WTC11 (cell line): ENCODE measurements at regions not wholly inside any gene's neighbourhood (a gene's known extent, or its start where the extent isn't known, plus 50 kb on each side); places are given as distances from the start of the nearest gene placed in this dataset.

ENCODE experiments used
- ATAC-seq: fragments of 200-7000 bp; cut with Tn5 transposase; 2 replicates; pipeline ENCODE4 v1.10.0; 2021; ENCODE audit warnings: mild to moderate bottlenecking, moderate library complexity
- CTCF ChIA-PET: fragments of 300-600 bp; sonication (Branson Sonifier 250); formaldehyde crosslinking; loops from one replicate; lab custom pipeline; 2021; ENCODE audit warnings: antibody characterized with exemption; lab: Charles Lee
- POLR2A ChIA-PET: fragments of 350-600 bp; sonication (Branson Sonifier 250); formaldehyde crosslinking; loops from one replicate; lab custom pipeline; 2021; ENCODE audit warnings: antibody characterized with exemption; lab: Charles Lee
- DNase-seq: peaks from one replicate; pipeline ENCODE4 v3.0.0; 2021; ENCODE audit warnings: low spot score
- H3K27ac Mint-ChIP-seq: 2 replicates; pipeline ENCODE4 v1.8.0; 2021; ENCODE audit warnings: mixed read lengths
- H3K27me3 Mint-ChIP-seq: 2 replicates; pipeline ENCODE4 v1.8.0; 2021; ENCODE audit warnings: low read depth, mild to moderate bottlenecking, moderate library complexity, mixed read lengths
- H3K36me3 Mint-ChIP-seq: 2 replicates; pipeline ENCODE4 v1.8.0; 2021; ENCODE audit warnings: mixed read lengths
- H3K4me1 Mint-ChIP-seq: 2 replicates; pipeline ENCODE4 v1.8.0; 2022; ENCODE audit warnings: mixed read lengths
- H3K4me3 Mint-ChIP-seq: 2 replicates; pipeline ENCODE4 v1.8.0; 2021; ENCODE audit warnings: mild to moderate bottlenecking, moderate library complexity, mixed read lengths
- H3K9me3 Mint-ChIP-seq: 2 replicates; pipeline ENCODE4 v1.8.0; 2021; ENCODE audit warnings: mixed read lengths
- CREM ChIP-seq: sonication (generic); formaldehyde crosslinking; IDR thresholded peaks from 2 replicates; pipeline ENCODE4 v1.8.1; 2022; ENCODE audit warnings: mild to moderate bottlenecking, missing genetic modification reagents, moderate library complexity
- ESRRA ChIP-seq: sonication (generic); formaldehyde crosslinking; IDR thresholded peaks from 2 replicates; pipeline ENCODE4 v1.8.1; 2022; ENCODE audit warnings: mild to moderate bottlenecking, missing genetic modification reagents, borderline replicate concordance
- MYBL2 ChIP-seq: sonication (generic); formaldehyde crosslinking; IDR thresholded peaks from 2 replicates; pipeline ENCODE4 v1.8.1; 2023; ENCODE audit warnings: mild to moderate bottlenecking, moderate library complexity, missing genetic modification reagents
- NFYB ChIP-seq: sonication (generic); formaldehyde crosslinking; conservative IDR thresholded peaks from 2 replicates; pipeline ENCODE4 v1.8.0; 2022; ENCODE audit warnings: low read depth, missing genetic modification reagents
- PRRX2 ChIP-seq: fragments of 250-450 bp; sonication (Bioruptor Pico); IDR thresholded peaks from 2 replicates; pipeline ENCODE4 v1.8.0; 2021; ENCODE audit warnings: mild to moderate bottlenecking
- SOX15 ChIP-seq: fragments of 250-450 bp; sonication (Bioruptor Pico); IDR thresholded peaks from 2 replicates; pipeline ENCODE4 v1.9.0; 2021; ENCODE audit warnings: mild to moderate bottlenecking
- SP1 ChIP-seq: sonication (generic); formaldehyde crosslinking; conservative IDR thresholded peaks from 2 replicates; pipeline ENCODE4 v1.8.1; 2022; ENCODE audit warnings: missing genetic modification reagents
- ZMAT4 ChIP-seq: fragments of 250-450 bp; sonication (Bioruptor Pico); IDR thresholded peaks from 2 replicates; pipeline ENCODE4 v1.9.0; 2021; ENCODE audit warnings: mild to moderate bottlenecking
- ZNF121 ChIP-seq: sonication (generic); formaldehyde crosslinking; IDR thresholded peaks from 2 replicates; pipeline ENCODE4 v1.8.0; 2023; ENCODE audit warnings: missing genetic modification reagents
- ZNF219 ChIP-seq: sonication (generic); formaldehyde crosslinking; IDR thresholded peaks from 2 replicates; pipeline ENCODE4 v1.8.0; 2023; ENCODE audit warnings: missing genetic modification reagents, mild to moderate bottlenecking, borderline replicate concordance
- ZNF317 ChIP-seq: sonication (generic); formaldehyde crosslinking; IDR thresholded peaks from 2 replicates; pipeline ENCODE4 v1.8.1; 2023; ENCODE audit warnings: low read depth, mild to moderate bottlenecking, moderate library complexity, missing genetic modification reagents, borderline replicate concordance
- ZNF396 ChIP-seq: fragments of 250-450 bp; sonication (Bioruptor Pico); IDR thresholded peaks from 2 replicates; pipeline ENCODE4 v1.8.0; 2021; ENCODE audit warnings: mild to moderate bottlenecking, moderate library complexity, borderline replicate concordance
- ZNF416 ChIP-seq: fragments of 250-450 bp; sonication (Bioruptor Pico); IDR thresholded peaks from 2 replicates; pipeline ENCODE4 v1.9.0; 2021; ENCODE audit warnings: mild to moderate bottlenecking, inconsistent platforms
- TF ChIP-seq, protein P1 (sequence below): sonication (generic); formaldehyde crosslinking; IDR thresholded peaks from 2 replicates; pipeline ENCODE4 v1.8.1; 2023; ENCODE audit warnings: mild to moderate bottlenecking, missing genetic modification reagents, moderate library complexity
- TF ChIP-seq, protein P2 (sequence below): sonication (generic); formaldehyde crosslinking; IDR thresholded peaks from 2 replicates; pipeline ENCODE4 v1.8.0; 2022; ENCODE audit warnings: mild to moderate bottlenecking, missing genetic modification reagents
- TF ChIP-seq, protein P3 (sequence below): sonication (generic); formaldehyde crosslinking; conservative IDR thresholded peaks from 2 replicates; pipeline ENCODE4 v1.8.1; 2022; ENCODE audit warnings: mild to moderate bottlenecking, missing genetic modification reagents
- TF ChIP-seq, protein P4 (sequence below): sonication (generic); formaldehyde crosslinking; IDR thresholded peaks from 2 replicates; pipeline ENCODE4 v1.8.1; 2022; ENCODE audit warnings: low read depth, missing genetic modification reagents, borderline replicate concordance
- TF ChIP-seq, protein P5 (sequence below): fragments of 200-600 bp; IDR thresholded peaks from 2 replicates; pipeline ENCODE4 v1.8.0; 2022; ENCODE audit warnings: antibody characterized with exemption
- TF ChIP-seq, protein P6 (sequence below): sonication (generic); formaldehyde crosslinking; IDR thresholded peaks from 2 replicates; pipeline ENCODE4 v1.8.0; 2022; ENCODE audit warnings: mild to moderate bottlenecking, missing genetic modification reagents

DNA sequence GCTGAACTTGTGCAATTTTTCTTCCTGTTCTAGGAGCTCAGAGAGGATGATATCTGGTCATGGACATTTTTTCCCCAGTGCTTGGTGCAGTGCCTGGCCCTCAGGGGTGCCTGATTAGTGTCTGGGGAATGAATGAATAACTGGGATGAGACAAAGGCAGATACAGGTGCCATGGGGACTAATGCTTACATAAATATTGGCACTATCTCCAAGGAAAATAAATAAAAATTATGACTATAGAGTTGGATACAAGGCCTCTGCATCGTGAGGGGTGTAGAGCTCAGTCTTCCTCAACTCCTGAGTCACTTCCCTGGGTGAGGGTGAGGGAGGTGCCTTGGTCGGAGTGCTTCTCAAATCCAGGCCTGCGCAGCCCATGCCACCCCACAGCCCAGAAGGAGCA, 188.6 kb downstream of the KCNA5 start (continued):
- TF ChIP-seq PRRX2 (CRISPR knock-in tag), result no peak

DNA sequence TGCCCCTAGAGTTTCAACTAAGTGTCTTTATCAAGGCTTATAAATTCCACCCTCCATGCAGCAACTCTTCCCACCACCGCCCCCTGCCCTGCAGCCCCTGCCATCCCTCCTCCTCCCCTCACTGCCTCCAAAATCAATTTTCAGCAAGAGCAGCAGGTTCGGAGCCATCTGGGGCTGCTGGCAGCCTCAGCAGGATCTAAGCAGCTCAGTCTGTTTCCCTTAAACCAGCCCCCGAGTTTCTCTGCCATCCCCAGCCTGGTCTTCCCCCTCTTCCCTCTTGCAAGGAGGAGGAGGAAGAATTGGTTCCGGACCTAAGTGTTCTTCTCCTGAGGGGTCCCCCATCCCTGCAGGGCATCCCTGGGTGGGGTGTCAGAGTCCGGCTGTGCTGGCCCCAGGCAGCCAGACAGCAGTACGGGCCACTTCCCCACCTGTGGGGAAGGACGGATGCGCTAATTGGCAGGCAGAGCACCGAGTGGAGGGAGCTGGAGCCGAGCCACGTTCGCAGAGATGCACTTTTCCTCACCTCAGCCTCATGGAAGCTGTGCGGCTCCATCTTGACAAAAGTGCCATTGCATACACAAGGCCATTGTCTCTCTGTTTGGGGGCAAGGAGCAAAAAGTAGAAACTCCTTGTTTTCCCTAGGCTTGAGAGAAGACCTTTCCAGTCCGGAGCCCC, 189.3 kb downstream of the KCNA5 start:
- ATAC-seq, result no peak
- no peak overlapping the region for H3K27ac Mint-ChIP-seq
- peaks cover 15% of the 10 kb centered on the region for H3K27me3 Mint-ChIP-seq
- POLR2A ChIA-PET, result no interaction called here
- H3K9me3 Mint-ChIP-seq, result peaks cover 20% of the 10 kb centered on the region
- H3K4me3 Mint-ChIP-seq, result no peak overlapping the region
- CTCF ChIA-PET, result interaction anchor here (1.7 kb wide), 1 partner anchor 195 kb away, joined by 5 read pairs; no protein-coding TSS in a partner anchor
- H3K4me1 Mint-ChIP-seq, result no peaks in the 10 kb centered on the region
- TF ChIP-seq ZNF317 (CRISPR knock-in tag) (no peak), NFYB (CRISPR knock-in tag) (no peak), ZNF416 (CRISPR knock-in tag) (no peak), ZNF121 (CRISPR knock-in tag) (no peak), ZNF396 (CRISPR knock-in tag) (no peak), MYBL2 (no peak), CREM (CRISPR knock-in tag) (no peak), ESRRA (CRISPR knock-in tag) (no peak), SOX15 (no peak), ZNF219 (CRISPR knock-in tag) (no peak), ZMAT4 (CRISPR knock-in tag) (no peak), SP1 (CRISPR knock-in tag) (no peak)
- TF ChIP-seq, protein P1, sequence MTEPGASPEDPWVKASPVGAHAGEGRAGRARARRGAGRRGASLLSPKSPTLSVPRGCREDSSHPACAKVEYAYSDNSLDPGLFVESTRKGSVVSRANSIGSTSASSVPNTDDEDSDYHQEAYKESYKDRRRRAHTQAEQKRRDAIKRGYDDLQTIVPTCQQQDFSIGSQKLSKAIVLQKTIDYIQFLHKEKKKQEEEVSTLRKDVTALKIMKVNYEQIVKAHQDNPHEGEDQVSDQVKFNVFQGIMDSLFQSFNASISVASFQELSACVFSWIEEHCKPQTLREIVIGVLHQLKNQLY (CRISPR knock-in tag), result no peak
- TF ChIP-seq, protein P2, sequence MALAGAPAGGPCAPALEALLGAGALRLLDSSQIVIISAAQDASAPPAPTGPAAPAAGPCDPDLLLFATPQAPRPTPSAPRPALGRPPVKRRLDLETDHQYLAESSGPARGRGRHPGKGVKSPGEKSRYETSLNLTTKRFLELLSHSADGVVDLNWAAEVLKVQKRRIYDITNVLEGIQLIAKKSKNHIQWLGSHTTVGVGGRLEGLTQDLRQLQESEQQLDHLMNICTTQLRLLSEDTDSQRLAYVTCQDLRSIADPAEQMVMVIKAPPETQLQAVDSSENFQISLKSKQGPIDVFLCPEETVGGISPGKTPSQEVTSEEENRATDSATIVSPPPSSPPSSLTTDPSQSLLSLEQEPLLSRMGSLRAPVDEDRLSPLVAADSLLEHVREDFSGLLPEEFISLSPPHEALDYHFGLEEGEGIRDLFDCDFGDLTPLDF, result no peak
- TF ChIP-seq, protein P3, sequence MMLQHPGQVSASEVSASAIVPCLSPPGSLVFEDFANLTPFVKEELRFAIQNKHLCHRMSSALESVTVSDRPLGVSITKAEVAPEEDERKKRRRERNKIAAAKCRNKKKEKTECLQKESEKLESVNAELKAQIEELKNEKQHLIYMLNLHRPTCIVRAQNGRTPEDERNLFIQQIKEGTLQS (CRISPR knock-in tag), result no peak
- TF ChIP-seq, protein P4, sequence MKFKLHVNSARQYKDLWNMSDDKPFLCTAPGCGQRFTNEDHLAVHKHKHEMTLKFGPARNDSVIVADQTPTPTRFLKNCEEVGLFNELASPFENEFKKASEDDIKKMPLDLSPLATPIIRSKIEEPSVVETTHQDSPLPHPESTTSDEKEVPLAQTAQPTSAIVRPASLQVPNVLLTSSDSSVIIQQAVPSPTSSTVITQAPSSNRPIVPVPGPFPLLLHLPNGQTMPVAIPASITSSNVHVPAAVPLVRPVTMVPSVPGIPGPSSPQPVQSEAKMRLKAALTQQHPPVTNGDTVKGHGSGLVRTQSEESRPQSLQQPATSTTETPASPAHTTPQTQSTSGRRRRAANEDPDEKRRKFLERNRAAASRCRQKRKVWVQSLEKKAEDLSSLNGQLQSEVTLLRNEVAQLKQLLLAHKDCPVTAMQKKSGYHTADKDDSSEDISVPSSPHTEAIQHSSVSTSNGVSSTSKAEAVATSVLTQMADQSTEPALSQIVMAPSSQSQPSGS (CRISPR knock-in tag), result no peak
- TF ChIP-seq, protein P5, sequence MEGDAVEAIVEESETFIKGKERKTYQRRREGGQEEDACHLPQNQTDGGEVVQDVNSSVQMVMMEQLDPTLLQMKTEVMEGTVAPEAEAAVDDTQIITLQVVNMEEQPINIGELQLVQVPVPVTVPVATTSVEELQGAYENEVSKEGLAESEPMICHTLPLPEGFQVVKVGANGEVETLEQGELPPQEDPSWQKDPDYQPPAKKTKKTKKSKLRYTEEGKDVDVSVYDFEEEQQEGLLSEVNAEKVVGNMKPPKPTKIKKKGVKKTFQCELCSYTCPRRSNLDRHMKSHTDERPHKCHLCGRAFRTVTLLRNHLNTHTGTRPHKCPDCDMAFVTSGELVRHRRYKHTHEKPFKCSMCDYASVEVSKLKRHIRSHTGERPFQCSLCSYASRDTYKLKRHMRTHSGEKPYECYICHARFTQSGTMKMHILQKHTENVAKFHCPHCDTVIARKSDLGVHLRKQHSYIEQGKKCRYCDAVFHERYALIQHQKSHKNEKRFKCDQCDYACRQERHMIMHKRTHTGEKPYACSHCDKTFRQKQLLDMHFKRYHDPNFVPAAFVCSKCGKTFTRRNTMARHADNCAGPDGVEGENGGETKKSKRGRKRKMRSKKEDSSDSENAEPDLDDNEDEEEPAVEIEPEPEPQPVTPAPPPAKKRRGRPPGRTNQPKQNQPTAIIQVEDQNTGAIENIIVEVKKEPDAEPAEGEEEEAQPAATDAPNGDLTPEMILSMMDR, result no peak
- TF ChIP-seq, protein P6, sequence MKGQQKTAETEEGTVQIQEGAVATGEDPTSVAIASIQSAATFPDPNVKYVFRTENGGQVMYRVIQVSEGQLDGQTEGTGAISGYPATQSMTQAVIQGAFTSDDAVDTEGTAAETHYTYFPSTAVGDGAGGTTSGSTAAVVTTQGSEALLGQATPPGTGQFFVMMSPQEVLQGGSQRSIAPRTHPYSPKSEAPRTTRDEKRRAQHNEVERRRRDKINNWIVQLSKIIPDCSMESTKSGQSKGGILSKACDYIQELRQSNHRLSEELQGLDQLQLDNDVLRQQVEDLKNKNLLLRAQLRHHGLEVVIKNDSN (CRISPR knock-in tag), result no peak
- TF ChIP-seq, all 79 proteins: peak for 0
- DNase-seq, result no peak
- H3K36me3 Mint-ChIP-seq, result peaks cover 13% of the 10 kb centered on the region
